K562 (cell line): ENCODE measurements at regions not wholly inside any gene's neighbourhood (a gene's known extent, or its start where the extent isn't known, plus 50 kb on each side); places are given as distances from the start of the nearest gene placed in this dataset.
A peak's percentile ranks its signal among the peaks of the same experiment; 100 is the strongest.

Experiments used
- BHLHE40 ChIP-seq: IDR thresholded peaks from 2 replicates; pipeline ENCODE4 v1.6.1; 2011; ENCODE audit warnings: low read length, improper control_type of control experiment
- E2F4 ChIP-seq: sonication (generic); formaldehyde crosslinking; IDR thresholded peaks from 2 replicates; pipeline ENCODE4 v1.8.0; 2022; ENCODE audit warnings: mild to moderate bottlenecking, low read depth, missing genetic modification reagents
- FOXK2 ChIP-seq, 2 experiments: fragments of 450-650 bp; IDR thresholded peaks in 1 of 2; conservative IDR thresholded peaks in 1 of 2; 2 replicates each; pipeline ENCODE4 v1.6.1; 2016; ENCODE audit warnings: low read depth in 2 of 2, mild to moderate bottlenecking in 1 of 2
- LCOR ChIP-seq: sonication (generic); formaldehyde crosslinking; IDR thresholded peaks from 2 replicates; pipeline ENCODE4 v1.8.0; 2022; ENCODE audit warnings: mild to moderate bottlenecking, missing genetic modification reagents
- MBD2 ChIP-seq: sonication (generic); IDR thresholded peaks from 2 replicates; pipeline ENCODE4 v1.6.1; 2016; ENCODE audit warnings: low read depth, borderline replicate concordance
- MTA3 ChIP-seq: fragments of 450-650 bp; formaldehyde crosslinking; IDR thresholded peaks from 2 replicates; pipeline ENCODE4 v1.6.1; 2017; ENCODE audit warnings: mild to moderate bottlenecking, borderline replicate concordance
- NFE2L1 ChIP-seq: fragments of 450-650 bp; IDR thresholded peaks from 2 replicates; pipeline ENCODE4 v1.6.1; 2016; ENCODE audit warnings: missing genetic modification characterization, low read depth, mild to moderate bottlenecking, missing compliant biosample characterization, moderate library complexity, borderline replicate concordance
- POLR3G ChIP-seq: IDR thresholded peaks from 2 replicates; pipeline ENCODE4 v1.6.1; 2011; ENCODE audit not compliant: insufficient read length, insufficient replicate concordance; ENCODE audit errors: extremely low read depth
- PRDM10 ChIP-seq: fragments of 450-650 bp; IDR thresholded peaks from 2 replicates; pipeline ENCODE4 v1.6.1; 2018; ENCODE audit not compliant: partially characterized antibody
- SFPQ ChIP-seq: fragments of 200-400 bp; formaldehyde crosslinking; IDR thresholded peaks from 2 replicates; pipeline ENCODE4 v1.6.1; 2017; ENCODE audit warnings: mild to moderate bottlenecking, low read depth, low read length, moderate library complexity
- SMARCA4 ChIP-seq: fragments of 450-650 bp; IDR thresholded peaks from 2 replicates; pipeline ENCODE4 v1.6.1; 2016
- SMARCC2 ChIP-seq: fragments of 450-650 bp; IDR thresholded peaks from 2 replicates; pipeline ENCODE4 v1.6.1; 2017; ENCODE audit warnings: antibody characterized with exemption, moderate library complexity, mild to moderate bottlenecking, low read depth
- SRSF3 ChIP-seq: fragments of 200-400 bp; formaldehyde crosslinking; IDR thresholded peaks from 2 replicates; pipeline ENCODE4 v1.6.1; 2016; ENCODE audit warnings: mild to moderate bottlenecking, low read length, moderate library complexity; ENCODE audit not compliant: insufficient read depth
- TCFL5 ChIP-seq: fragments of 250-450 bp; sonication (Bioruptor Pico); conservative IDR thresholded peaks from 2 replicates; pipeline ENCODE4 v1.6.1; 2021; ENCODE audit warnings: mild to moderate bottlenecking, moderate library complexity, matching md5 sums
- UBTF ChIP-seq, 2 experiments: IDR thresholded peaks; 2 replicates each; pipeline ENCODE4 v1.6.1; 2012; ENCODE audit warnings: improper control_type of control experiment in 2 of 2, low read depth in 2 of 2, low read length in 2 of 2, borderline replicate concordance in 1 of 2
- ZC3H8 ChIP-seq: fragments of 450-650 bp; IDR thresholded peaks from 2 replicates; pipeline ENCODE4 v1.6.1; 2017
- ZNF551 ChIP-seq: fragments of 250-450 bp; sonication (Bioruptor Pico); IDR thresholded peaks from 2 replicates; pipeline ENCODE4 v1.5.0; 2021; ENCODE audit warnings: mild to moderate bottlenecking, moderate library complexity
- ZNF707 ChIP-seq: fragments of 250-450 bp; sonication (Bioruptor Pico); conservative IDR thresholded peaks from 2 replicates; pipeline ENCODE4 v1.8.0; 2022; ENCODE audit warnings: inconsistent platforms, mild to moderate bottlenecking, moderate library complexity

- no peak for TF ChIP-seq NFE2L1 (tag)
- TF ChIP-seq LCOR = no peak
- TF ChIP-seq POLR3G = no peak
- peak; percentile 56 for TF ChIP-seq MTA3
- TF ChIP-seq SMARCA4 = no peak; the same call in 1 of the 2 replicates
- 0 out of 4 replicates have a peak, but pooled peaks of 1 of the 2 experiments have one; percentile 47 for TF ChIP-seq FOXK2 (conservative IDR thresholded peaks at IDR 0.05 in 1 of 2, IDR thresholded peaks at IDR 0.05 in 1 of 2; ENCODE audit: low read depth in 2 of 2)
- peak; percentile 6; the same call in 1 of the 2 replicates for TF ChIP-seq SMARCC2
- peak; percentile 35; the same call in 1 of the 2 replicates for TF ChIP-seq BHLHE40
- no peak for TF ChIP-seq ZNF707 (CRISPR knock-in tag)
- no peak for TF ChIP-seq E2F4 (CRISPR knock-in tag)
- TF ChIP-seq TCFL5 (CRISPR knock-in tag) = no peak
- no peak for TF ChIP-seq SFPQ
- TF ChIP-seq MBD2 = no peak
- peak; percentile 5 for TF ChIP-seq PRDM10
- no peak for TF ChIP-seq ZNF551 (CRISPR knock-in tag)
- TF ChIP-seq UBTF (IDR thresholded peaks at IDR 0.05; ENCODE audit: borderline replicate concordance in 1 of 2, low read depth in 2 of 2, low read length in 2 of 2) = peak; percentile 85 to 89; a peak in 3 of 4 replicates
- no peak for TF ChIP-seq ZC3H8
- TF ChIP-seq SRSF3 = no peak
These were observed 158.4 kb downstream of the OR2B2 start (continued) for GRCh38 chr6:27753668-27754407.
